ENCODE measurements at regions not wholly inside any gene's neighbourhood (a gene's known extent, or its start where the extent isn't known, plus 50 kb on each side); places are given as distances from the start of the nearest gene placed in this dataset.

- TF ChIP-seq ZNF462 (CRISPR knock-in tag; IDR thresholded peaks at IDR 0.05): no peak
- no peak for TF ChIP-seq JUNB (IDR thresholded peaks at IDR 0.05; ENCODE audit: unreplicated experiment)
These were observed 682.9 kb upstream of the GALNTL6 start (continued) for GRCh38 chr4:171130256-171130801.

GRCh38 chr4:171118091-171118490, 695.1 kb upstream of the GALNTL6 start:
- H3F3A ChIP-seq (replicated peaks; ENCODE audit: low read depth): no peaks in the 10 kb centered on the region
- H3K4me2 ChIP-seq: no peak overlapping the region
- H4K20me1 ChIP-seq (replicated peaks; ENCODE audit: insufficient read depth): no peaks in the 10 kb centered on the region
- Mint-ChIP-seq H3K27me3 (ENCODE audit: insufficient read depth, low read depth, poor library complexity) (peaks cover 5% of the 10 kb centered on the region), H3K4me1 (no peaks in the 10 kb centered on the region), H3K4me3 (no peak overlapping the region), H3K27ac (no peak overlapping the region), H3K9me3 (peaks cover 4% of the 10 kb centered on the region; the same call in 2 of the 3 replicates), H3K36me3 (ENCODE audit: low read depth) (no peaks in the 10 kb centered on the region)
- no peak overlapping the region for H3K27ac ChIP-seq (ENCODE audit: low read depth)
- no peak for ATAC-seq
- DNase-seq (ENCODE audit: low spot score): no peak
- H3K9me2 ChIP-seq (ENCODE audit: insufficient read depth): no peaks in the 10 kb centered on the region
- no peak overlapping the region for H3K4me3 ChIP-seq
- no peaks in the 10 kb centered on the region for H3K36me3 ChIP-seq (ENCODE audit: insufficient read depth)
- no peak overlapping the region for H2AFZ ChIP-seq
- H3K79me2 ChIP-seq (replicated peaks; ENCODE audit: insufficient read depth): no peaks in the 10 kb centered on the region
- no peaks in the 10 kb centered on the region for H3K4me1 ChIP-seq (ENCODE audit: insufficient read depth)
- no peaks in the 10 kb centered on the region for H3K27me3 ChIP-seq (ENCODE audit: insufficient read depth)
- TF ChIP-seq NANOG (IDR thresholded peaks at IDR 0.05; ENCODE audit: borderline replicate concordance) (no peak), ZNF114 (CRISPR knock-in tag; IDR thresholded peaks at IDR 0.05) (no peak), CTCF (conservative IDR thresholded peaks at IDR 0.05; ENCODE audit: low read depth in 2 of 2) (no peak), REST (IDR thresholded peaks at IDR 0.05; ENCODE audit: unreplicated experiment) (no peak), EZH2phosphoT487 (IDR thresholded peaks at IDR 0.05; ENCODE audit: unreplicated experiment) (no peak), STAT1 (IDR thresholded peaks at IDR 0.05; ENCODE audit: unreplicated experiment) (no peak), EZH2 (IDR thresholded peaks at IDR 0.05; ENCODE audit: low read depth, unreplicated experiment) (no peak), CREB1 (CRISPR knock-in tag; IDR thresholded peaks at IDR 0.05; ENCODE audit: low read depth) (no peak), ZNF331 (CRISPR knock-in tag; IDR thresholded peaks at IDR 0.05; ENCODE audit: low read depth) (no peak), POLR2AphosphoS5 (IDR thresholded peaks at IDR 0.05; ENCODE audit: low read depth) (no peak), JUNB (IDR thresholded peaks at IDR 0.05; ENCODE audit: unreplicated experiment) (no peak)

Measured in GM23338 (cell line).